GM18951 (cell line): ENCODE measurements at regions not wholly inside any gene's neighbourhood (a gene's known extent, or its start where the extent isn't known, plus 50 kb on each side); places are given as distances from the start of the nearest gene placed in this dataset.
"Not testable (repeated sequence)": the region's sequence is repeated elsewhere in the genome, so short reads cannot be mapped to it uniquely, and the experiment has no call there.

Experiments
- POLR2A ChIP-seq: IDR thresholded peaks from 4 replicates; pipeline ENCODE4 v1.6.1; 2011; ENCODE audit warnings: mild to moderate bottlenecking; ENCODE audit not compliant: insufficient read length, insufficient read depth; ENCODE audit errors: extremely low read depth
- in situ Hi-C: fragments of 300-500 bp; cut with MboI; formaldehyde crosslinking; loops from one replicate; pipeline ENCODE4 v1.12.0; 2022; ENCODE audit warnings: low sequenced_read_pairs, mixed read lengths, inconsistent platforms; ENCODE audit not compliant: unreplicated experiment

GRCh38 chr7:85342781-85343180 is 155.9 kb upstream of the SEMA3D start:
- TF ChIP-seq POLR2A: no peak
- in situ Hi-C loops: no loop called here

- in situ Hi-C loops: no loop called here
Measured at GRCh38 chr7:85341973-85342372, 155.1 kb upstream of the SEMA3D start.

GRCh38 chr7:85341121-85341520 is 154.3 kb upstream of the SEMA3D start:
- in situ Hi-C loops: no loop called here
- TF ChIP-seq POLR2A: no peak

More at GRCh38 chr7:85341973-85342372, 155.1 kb upstream of the SEMA3D start:
- TF ChIP-seq POLR2A: no peak

GRCh38 chr7:85336086-85336485 is 149.2 kb upstream of the SEMA3D start:
- in situ Hi-C loops: no loop called here
- TF ChIP-seq POLR2A: no peak

- in situ Hi-C loops: not testable (repeated sequence)
Measured at GRCh38 chr7:85335113-85335512, 148.3 kb upstream of the SEMA3D start.

GRCh38 chr7:85328456-85328998 is 141.7 kb upstream of the SEMA3D start:
- in situ Hi-C loops: no loop called here
- TF ChIP-seq POLR2A: no peak

- TF ChIP-seq POLR2A: no peak
- in situ Hi-C loops: no loop called here
Measured at GRCh38 chr7:85324145-85324799, 137.4 kb upstream of the SEMA3D start.

- in situ Hi-C loops: no loop called here
- TF ChIP-seq POLR2A: no peak
Measured at GRCh38 chr7:85322252-85322651, 135.4 kb upstream of the SEMA3D start.

GRCh38 chr7:85320699-85321476 is 134.0 kb upstream of the SEMA3D start:
- TF ChIP-seq POLR2A: no peak
- in situ Hi-C loops: no loop called here

GRCh38 chr7:85316489-85316888 is 129.6 kb upstream of the SEMA3D start:
- in situ Hi-C loops: no loop called here

GRCh38 chr7:85310301-85310700 is 123.4 kb upstream of the SEMA3D start:
- TF ChIP-seq POLR2A: no peak

More at GRCh38 chr7:85316489-85316888, 129.6 kb upstream of the SEMA3D start:
- no peak for TF ChIP-seq POLR2A

GRCh38 chr7:85306115-85306514 is 119.3 kb upstream of the SEMA3D start:
- TF ChIP-seq POLR2A: no peak
- in situ Hi-C loops: no loop called here

More at GRCh38 chr7:85310301-85310700, 123.4 kb upstream of the SEMA3D start:
- in situ Hi-C loops: no loop called here

GRCh38 chr7:85294176-85294575 is 107.3 kb upstream of the SEMA3D start:
- in situ Hi-C loops: no loop called here
- TF ChIP-seq POLR2A: no peak
